ENCODE measurements at regions not wholly inside any gene's neighbourhood (a gene's known extent, or its start where the extent isn't known, plus 50 kb on each side); places are given as distances from the start of the nearest gene placed in this dataset.

DNA sequence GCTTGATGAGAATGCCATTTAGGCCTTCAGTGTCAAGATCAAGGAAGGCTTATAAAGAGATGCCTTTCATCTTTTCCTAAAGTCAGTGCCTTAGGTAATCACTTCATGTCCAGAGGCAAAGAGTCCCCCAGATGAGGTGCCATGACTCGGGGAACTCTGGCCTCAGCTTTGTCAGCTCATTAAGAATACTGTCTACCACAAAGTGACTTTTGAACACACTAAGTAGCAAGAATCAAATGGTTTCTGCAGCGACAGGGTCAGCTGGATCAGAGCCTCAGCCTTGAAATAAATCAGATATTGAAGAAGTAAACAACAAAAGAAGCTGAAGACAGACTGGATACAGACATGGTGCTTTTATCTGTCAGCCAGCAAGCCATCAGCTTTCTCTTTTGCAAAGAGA lies 120.1 kb upstream of the SLC39A10 start:
- TF ChIP-seq, protein P1, sequence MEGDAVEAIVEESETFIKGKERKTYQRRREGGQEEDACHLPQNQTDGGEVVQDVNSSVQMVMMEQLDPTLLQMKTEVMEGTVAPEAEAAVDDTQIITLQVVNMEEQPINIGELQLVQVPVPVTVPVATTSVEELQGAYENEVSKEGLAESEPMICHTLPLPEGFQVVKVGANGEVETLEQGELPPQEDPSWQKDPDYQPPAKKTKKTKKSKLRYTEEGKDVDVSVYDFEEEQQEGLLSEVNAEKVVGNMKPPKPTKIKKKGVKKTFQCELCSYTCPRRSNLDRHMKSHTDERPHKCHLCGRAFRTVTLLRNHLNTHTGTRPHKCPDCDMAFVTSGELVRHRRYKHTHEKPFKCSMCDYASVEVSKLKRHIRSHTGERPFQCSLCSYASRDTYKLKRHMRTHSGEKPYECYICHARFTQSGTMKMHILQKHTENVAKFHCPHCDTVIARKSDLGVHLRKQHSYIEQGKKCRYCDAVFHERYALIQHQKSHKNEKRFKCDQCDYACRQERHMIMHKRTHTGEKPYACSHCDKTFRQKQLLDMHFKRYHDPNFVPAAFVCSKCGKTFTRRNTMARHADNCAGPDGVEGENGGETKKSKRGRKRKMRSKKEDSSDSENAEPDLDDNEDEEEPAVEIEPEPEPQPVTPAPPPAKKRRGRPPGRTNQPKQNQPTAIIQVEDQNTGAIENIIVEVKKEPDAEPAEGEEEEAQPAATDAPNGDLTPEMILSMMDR (IDR thresholded peaks at IDR 0.05): no peak
- TF ChIP-seq POLR2A (IDR thresholded peaks at IDR 0.05): no peak
